Transverse colon (tissue), 4 donors: ENCODE measurements at regions not wholly inside any gene's neighbourhood (a gene's known extent, or its start where the extent isn't known, plus 50 kb on each side); places are given as distances from the start of the nearest gene placed in this dataset.

Experiments
- DNase-seq: peaks from one replicate; pipeline ENCODE4 v3.0.0-alpha.2; 2019
- H3K27ac ChIP-seq, 4 donors: fragments of 200-600 bp; sonication (generic); 2 replicates each; pipeline ENCODE4 v1.5.1; 2016 to 2018; ENCODE audit warnings: inconsistent platforms in 4 of 4
- H3K27me3 ChIP-seq: fragments of 200-600 bp; sonication (generic); 2 replicates; pipeline ENCODE4 v1.5.1; 2017; ENCODE audit warnings: inconsistent platforms
- H3K36me3 ChIP-seq, 4 donors: fragments of 200-600 bp; sonication (generic); 2 replicates each; pipeline ENCODE4 v1.5.1; 2017 to 2019; ENCODE audit warnings: inconsistent platforms in 4 of 4
- H3K4me1 ChIP-seq, 4 donors: fragments of 200-600 bp; sonication (generic); 2 replicates each; pipeline ENCODE4 v1.5.1; 2017 to 2020; ENCODE audit warnings: inconsistent platforms in 4 of 4
- H3K4me3 ChIP-seq, 4 donors: fragments of 200-600 bp; sonication (generic); 1 replicate in 1 of 4; 2 replicates in 3 of 4; pipeline versions ENCODE4 v1.5.1 to v1.6.1; 2017 to 2019; ENCODE audit warnings: inconsistent platforms in 4 of 4
- H3K9me3 ChIP-seq, 2 donors: fragments of 200-600 bp; sonication (generic); 2 replicates each; pipeline ENCODE4 v1.5.1; 2017 to 2019; ENCODE audit warnings: inconsistent platforms in 2 of 2
- CTCF ChIP-seq, 5 experiments: fragments of 200-600 bp in 3 of 5; fragments of 450-650 bp in 2 of 5; sonication (generic) in 3 of 5; IDR thresholded peaks; 1 replicate in 2 of 5; 2 replicates in 3 of 5; pipeline ENCODE4 v1.5.1; 2016 to 2017; ENCODE audit warnings: antibody characterized with exemption in 5 of 5, inconsistent platforms in 3 of 5, mild to moderate bottlenecking in 2 of 5, moderate library complexity in 1 of 5
- EP300 ChIP-seq: sonication (generic); formaldehyde crosslinking; IDR thresholded peaks from one replicate; pipeline ENCODE4 v1.6.1; 2017; ENCODE audit warnings: antibody characterized with exemption, low read depth
- POLR2A ChIP-seq: fragments of 450-650 bp; IDR thresholded peaks from one replicate; pipeline ENCODE4 v1.6.1; 2016; ENCODE audit warnings: antibody characterized with exemption, mild to moderate bottlenecking, moderate library complexity
- POLR2AphosphoS5 ChIP-seq, 3 donors: sonication (generic); formaldehyde crosslinking; IDR thresholded peaks; one replicate each; pipeline ENCODE4 v1.6.1; 2016; ENCODE audit warnings: antibody characterized with exemption in 3 of 3
- WGBS, 2 donors: methylation state at CpG; one replicate each; pipeline ENCODE4 v1.1.5; 2018; ENCODE audit warnings: low coverage in 1 of 2; 5-methylcytosine and 5-hydroxymethylcytosine counted together
- in situ Hi-C, 4 donors: fragments of 200-750 bp; cut with MboI; loops; one replicate each; pipeline versions ENCODE4 v1.15.0 to v1.15.1; 2017; ENCODE audit warnings: low sequenced_read_pairs in 3 of 4, low pct_ligation_motif_present in 1 of 4, low pct_unique_long_range_greater_than_20kb in 1 of 4
- intact Hi-C: fragments of 100-400 bp; cut with DNase I; formaldehyde crosslinking; loops from one replicate; pipeline ENCODE4 v1.15.1; 2023; ENCODE audit warnings: low total_unique reads

- 57 to 69% methylated on average over 5 of the region's 5 CpGs for WGBS, 2 donors
- DNase-seq, result no peak
- H3K27me3 ChIP-seq, result no peaks in the 10 kb centered on the region
These were observed 799.2 kb upstream of the RAB6C start for GRCh38 chr2:129180124-129180716.

GRCh38 chr2:129181433-129181832 lies 798.0 kb upstream of the RAB6C start:
- 55% methylated on average over 1 of the region's 1 CpG for WGBS, 2 donors
- no peak overlapping the region for H3K27ac ChIP-seq
- no peak for DNase-seq
- no peaks in the 10 kb centered on the region for H3K9me3 ChIP-seq
- no peaks in the 10 kb centered on the region for H3K27me3 ChIP-seq
- H3K36me3 ChIP-seq, result no peaks in the 10 kb centered on the region
- intact Hi-C loops, result no loop called here
- TF ChIP-seq CTCF (IDR thresholded peaks at IDR 0.05) (no peak), EP300 (no peak), POLR2AphosphoS5 (IDR thresholded peaks at IDR 0.05) (no peak), POLR2A (no peak)
- H3K4me1 ChIP-seq, result no peaks in the 10 kb centered on the region
- no peak overlapping the region for H3K4me3 ChIP-seq
- in situ Hi-C loops, result no loop called here

More at GRCh38 chr2:129180124-129180716, 799.2 kb upstream of the RAB6C start:
- H3K4me1 ChIP-seq, result no peaks in the 10 kb centered on the region
- H3K36me3 ChIP-seq, result no peaks in the 10 kb centered on the region
- no peak overlapping the region for H3K4me3 ChIP-seq
- in situ Hi-C loops, result no loop called here
- intact Hi-C loops, result no loop called here
- no peaks in the 10 kb centered on the region for H3K9me3 ChIP-seq
- TF ChIP-seq CTCF (IDR thresholded peaks at IDR 0.05), result no peak
- no peak for TF ChIP-seq POLR2AphosphoS5 (IDR thresholded peaks at IDR 0.05)
- TF ChIP-seq EP300, result no peak
- no peak for TF ChIP-seq POLR2A
- no peak overlapping the region for H3K27ac ChIP-seq

- Histone ChIP-seq H3K4me3 (no peak overlapping the region), H3K36me3 (no peaks in the 10 kb centered on the region), H3K27ac (no peak overlapping the region), H3K4me1 (no peaks in the 10 kb centered on the region), H3K27me3 (no peaks in the 10 kb centered on the region), H3K9me3 (no peaks in the 10 kb centered on the region)
- no peak for DNase-seq
- TF ChIP-seq CTCF (IDR thresholded peaks at IDR 0.05), result no peak
- TF ChIP-seq POLR2A, result no peak
- no peak for TF ChIP-seq EP300
- no peak for TF ChIP-seq POLR2AphosphoS5 (IDR thresholded peaks at IDR 0.05)
- intact Hi-C loops, result no loop called here
- 54 to 65% methylated on average over 4 of the region's 4 CpGs for WGBS, 2 donors
- in situ Hi-C loops, result no loop called here
These were observed 797.5 kb upstream of the RAB6C start for GRCh38 chr2:129181963-129182362.

GRCh38 chr2:129187343-129187742 lies 792.1 kb upstream of the RAB6C start:
- Histone ChIP-seq H3K27ac (no peak overlapping the region), H3K9me3 (no peaks in the 10 kb centered on the region), H3K4me1 (no peaks in the 10 kb centered on the region), H3K4me3 (no peak overlapping the region), H3K36me3 (no peaks in the 10 kb centered on the region), H3K27me3 (no peaks in the 10 kb centered on the region)
- intact Hi-C loops (no loop called here), in situ Hi-C loops (no loop called here)
- WGBS, 2 donors, result 70% methylated on average over 2 to 3 of the region's 3 CpGs
- DNase-seq, result no peak
- TF ChIP-seq CTCF (IDR thresholded peaks at IDR 0.05) (no peak), POLR2A (no peak), POLR2AphosphoS5 (IDR thresholded peaks at IDR 0.05) (no peak), EP300 (no peak)
